Globus pallidus (tissue), 1 donor: ENCODE measurements at regions not wholly inside any gene's neighbourhood (a gene's known extent, or its start where the extent isn't known, plus 50 kb on each side); places are given as distances from the start of the nearest gene placed in this dataset.
"Not testable (repeated sequence)": the region's sequence is repeated elsewhere in the genome, so short reads cannot be mapped to it uniquely, and the experiment has no call there.

ENCODE experiments used
- DNase-seq: peaks from one replicate; pipeline ENCODE4 v3.0.0-alpha.2; 2015; ENCODE audit warnings: low spot score

GRCh38 chr10:21057436-21057835 lies 160.3 kb upstream of the NEBL start:
- no peak for DNase-seq

GRCh38 chr10:21056461-21056860 lies 159.3 kb upstream of the NEBL start:
- no peak for DNase-seq

GRCh38 chr10:21055339-21056135 lies 158.4 kb upstream of the NEBL start:
- DNase-seq = no peak

- DNase-seq = no peak
These were observed 157.0 kb upstream of the NEBL start for GRCh38 chr10:21053953-21054690.

- no peak for DNase-seq
These were observed 155.6 kb upstream of the NEBL start for GRCh38 chr10:21052709-21053104.

GRCh38 chr10:21052072-21052708 lies 155.1 kb upstream of the NEBL start:
- DNase-seq = no peak

- no peak for DNase-seq
These were observed 152.4 kb upstream of the NEBL start for GRCh38 chr10:21049482-21049881.

GRCh38 chr10:21048068-21048467 lies 151.0 kb upstream of the NEBL start:
- no peak for DNase-seq

- no peak for DNase-seq
These were observed 150.4 kb upstream of the NEBL start for GRCh38 chr10:21047511-21047910.

- no peak for DNase-seq
These were observed 150.0 kb upstream of the NEBL start for GRCh38 chr10:21047096-21047495.

GRCh38 chr10:21043044-21043443 lies 145.9 kb upstream of the NEBL start:
- no peak for DNase-seq

GRCh38 chr10:21042536-21042935 lies 145.4 kb upstream of the NEBL start:
- no peak for DNase-seq

- DNase-seq = no peak
These were observed 144.8 kb upstream of the NEBL start for GRCh38 chr10:21041763-21042458.

- DNase-seq = no peak
These were observed 142.6 kb upstream of the NEBL start for GRCh38 chr10:21039721-21040120.

- DNase-seq = no peak
These were observed 139.6 kb upstream of the NEBL start for GRCh38 chr10:21036757-21037156.

- DNase-seq = not testable (repeated sequence)
These were observed 137.7 kb upstream of the NEBL start for GRCh38 chr10:21034770-21035169.

- DNase-seq = no peak
These were observed 137.1 kb upstream of the NEBL start for GRCh38 chr10:21034241-21034640.

- no peak for DNase-seq
These were observed 135.6 kb upstream of the NEBL start for GRCh38 chr10:21032587-21033319.

- DNase-seq = no peak
These were observed 134.2 kb upstream of the NEBL start for GRCh38 chr10:21031232-21031795.

- DNase-seq = no peak
These were observed 133.0 kb upstream of the NEBL start for GRCh38 chr10:21030091-21030490.

- DNase-seq = no peak
These were observed 125.7 kb upstream of the NEBL start for GRCh38 chr10:21022821-21023220.
